ACC112 (cell line): ENCODE measurements at regions not wholly inside any gene's neighbourhood (a gene's known extent, or its start where the extent isn't known, plus 50 kb on each side); places are given as distances from the start of the nearest gene placed in this dataset.

Source experiments
- H2AFZ ChIP-seq: fragments of 200-600 bp; sonication (generic); one replicate; pipeline ENCODE4 v1.6.0; 2017; ENCODE audit warnings: antibody characterized with exemption, low read length; ENCODE audit not compliant: unreplicated experiment
- H3K27ac ChIP-seq: fragments of 200-600 bp; sonication (generic); 2 replicates; pipeline ENCODE4 v1.5.1; 2014; ENCODE audit warnings: low read depth, mild to moderate bottlenecking, antibody characterized with exemption, low read length, moderate library complexity
- H3K27me3 ChIP-seq: fragments of 200-600 bp; sonication (generic); 2 replicates; pipeline ENCODE4 v1.6.1; 2014; ENCODE audit warnings: mild to moderate bottlenecking, antibody characterized with exemption, low read length, moderate library complexity, mixed read lengths; ENCODE audit not compliant: insufficient read depth
- H3K36me3 ChIP-seq: fragments of 200-600 bp; sonication (generic); 2 replicates; pipeline ENCODE4 v1.6.1; 2016; ENCODE audit warnings: mild to moderate bottlenecking, antibody characterized with exemption, low read length, moderate library complexity, mixed read lengths; ENCODE audit not compliant: insufficient read depth
- H3K4me1 ChIP-seq: fragments of 200-600 bp; sonication (generic); one replicate; pipeline ENCODE4 v1.6.1; 2016; ENCODE audit warnings: low read length, mixed read lengths; ENCODE audit not compliant: insufficient read depth, unreplicated experiment, control insufficient read depth
- H3K4me3 ChIP-seq: fragments of 200-600 bp; sonication (generic); 2 replicates; pipeline ENCODE4 v1.5.1; 2014; ENCODE audit warnings: mild to moderate bottlenecking, low read depth, low read length
- H3K79me2 ChIP-seq: fragments of 200-600 bp; sonication (generic); one replicate; pipeline ENCODE4 v1.6.0; 2016; ENCODE audit warnings: low read length; ENCODE audit not compliant: control insufficient read depth, unreplicated experiment, insufficient read depth

GRCh38 chr1:95957748-95958147 is 723.7 kb downstream of the RWDD3 start:
- Histone ChIP-seq H3K27me3 (no peaks in the 10 kb centered on the region), H3K4me1 (no peaks in the 10 kb centered on the region), H3K27ac (no peak overlapping the region), H3K79me2 (no peaks in the 10 kb centered on the region), H3K36me3 (no peaks in the 10 kb centered on the region), H2AFZ (no peak overlapping the region), H3K4me3 (no peak overlapping the region)

- no peaks in the 10 kb centered on the region for H3K79me2 ChIP-seq
- no peaks in the 10 kb centered on the region for H3K36me3 ChIP-seq
- no peak overlapping the region for H3K27ac ChIP-seq
- H3K4me1 ChIP-seq = no peaks in the 10 kb centered on the region
- no peak overlapping the region for H3K4me3 ChIP-seq
- H2AFZ ChIP-seq = no peak overlapping the region
- H3K27me3 ChIP-seq = no peaks in the 10 kb centered on the region
These were observed 732.9 kb downstream of the RWDD3 start for GRCh38 chr1:95966866-95967265.

GRCh38 chr1:95974586-95974985 is 740.6 kb downstream of the RWDD3 start:
- Histone ChIP-seq H2AFZ (no peak overlapping the region), H3K27me3 (no peaks in the 10 kb centered on the region), H3K4me1 (no peaks in the 10 kb centered on the region), H3K27ac (no peak overlapping the region), H3K36me3 (no peaks in the 10 kb centered on the region), H3K4me3 (no peak overlapping the region), H3K79me2 (no peaks in the 10 kb centered on the region)

- no peak overlapping the region for H3K4me3 ChIP-seq
- H3K4me1 ChIP-seq = no peaks in the 10 kb centered on the region
- H3K36me3 ChIP-seq = no peaks in the 10 kb centered on the region
- no peak overlapping the region for H3K27ac ChIP-seq
- H3K27me3 ChIP-seq = no peaks in the 10 kb centered on the region
- no peak overlapping the region for H2AFZ ChIP-seq
- no peaks in the 10 kb centered on the region for H3K79me2 ChIP-seq
These were observed 738.9 kb upstream of the PTBP2 start for GRCh38 chr1:95982711-95983110.

GRCh38 chr1:95983831-95984230 is 737.8 kb upstream of the PTBP2 start:
- H3K4me3 ChIP-seq = no peak overlapping the region
- H3K79me2 ChIP-seq = no peaks in the 10 kb centered on the region
- H3K36me3 ChIP-seq = no peaks in the 10 kb centered on the region
- H2AFZ ChIP-seq = no peak overlapping the region
- H3K27ac ChIP-seq = no peak overlapping the region
- no peaks in the 10 kb centered on the region for H3K4me1 ChIP-seq
- no peaks in the 10 kb centered on the region for H3K27me3 ChIP-seq

- H3K4me3 ChIP-seq = no peak overlapping the region
These were observed 736.7 kb upstream of the PTBP2 start for GRCh38 chr1:95984798-95985374.

GRCh38 chr1:95990033-95990432 is 731.6 kb upstream of the PTBP2 start:
- Histone ChIP-seq H3K4me1 (no peaks in the 10 kb centered on the region), H3K79me2 (no peaks in the 10 kb centered on the region), H3K4me3 (no peak overlapping the region), H2AFZ (no peak overlapping the region), H3K36me3 (no peaks in the 10 kb centered on the region), H3K27ac (no peak overlapping the region), H3K27me3 (no peaks in the 10 kb centered on the region)

More at GRCh38 chr1:95984798-95985374, 736.7 kb upstream of the PTBP2 start:
- H3K27ac ChIP-seq = no peak overlapping the region
- H3K27me3 ChIP-seq = no peaks in the 10 kb centered on the region
- no peaks in the 10 kb centered on the region for H3K36me3 ChIP-seq
- H2AFZ ChIP-seq = no peak overlapping the region
- H3K79me2 ChIP-seq = no peaks in the 10 kb centered on the region
- no peaks in the 10 kb centered on the region for H3K4me1 ChIP-seq

- H3K4me1 ChIP-seq = no peaks in the 10 kb centered on the region
- no peak overlapping the region for H3K27ac ChIP-seq
- H3K36me3 ChIP-seq = no peaks in the 10 kb centered on the region
- no peak overlapping the region for H2AFZ ChIP-seq
- no peaks in the 10 kb centered on the region for H3K27me3 ChIP-seq
- H3K79me2 ChIP-seq = no peaks in the 10 kb centered on the region
- H3K4me3 ChIP-seq = no peak overlapping the region
These were observed 729.6 kb upstream of the PTBP2 start for GRCh38 chr1:95991787-95992520.

GRCh38 chr1:95994643-95995042 is 726.9 kb upstream of the PTBP2 start:
- Histone ChIP-seq H3K79me2 (no peaks in the 10 kb centered on the region), H2AFZ (peak overlapping the region; percentile 83), H3K4me1 (no peaks in the 10 kb centered on the region), H3K4me3 (peak overlapping the region; percentile 46), H3K27me3 (no peaks in the 10 kb centered on the region), H3K27ac (no peak overlapping the region), H3K36me3 (no peaks in the 10 kb centered on the region)

- H3K36me3 ChIP-seq = no peaks in the 10 kb centered on the region
- H3K27me3 ChIP-seq = no peaks in the 10 kb centered on the region
- no peaks in the 10 kb centered on the region for H3K79me2 ChIP-seq
- no peak overlapping the region for H3K27ac ChIP-seq
- no peaks in the 10 kb centered on the region for H3K4me1 ChIP-seq
- H3K4me3 ChIP-seq = no peak overlapping the region
- no peak overlapping the region for H2AFZ ChIP-seq
These were observed 719.4 kb upstream of the PTBP2 start for GRCh38 chr1:96002201-96002600.
